ENCODE measurements at regions not wholly inside any gene's neighbourhood (a gene's known extent, or its start where the extent isn't known, plus 50 kb on each side); places are given as distances from the start of the nearest gene placed in this dataset.
"Not testable (repeated sequence)": the region's sequence is repeated elsewhere in the genome, so short reads cannot be mapped to it uniquely, and the experiment has no call there.

DNA sequence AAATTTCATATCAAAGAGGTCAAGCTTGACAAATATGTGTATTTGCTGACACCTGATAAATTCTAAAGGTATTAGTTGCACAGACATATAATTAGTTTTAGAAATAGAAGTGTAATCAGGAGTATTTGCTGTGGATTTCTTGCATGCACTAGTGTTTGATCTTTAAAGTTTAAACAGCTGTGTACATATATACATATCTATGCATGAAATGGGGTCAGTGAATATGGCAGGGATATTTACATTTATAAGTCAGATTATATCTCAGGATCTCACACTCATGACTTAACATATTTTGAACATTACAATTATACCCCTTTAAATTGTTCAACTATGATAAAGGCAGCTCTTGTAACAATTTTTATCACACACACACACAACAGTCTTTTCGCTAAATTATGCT is 547.4 kb upstream of the ACTRT1 start:
- DNase-seq = no peak

DNA sequence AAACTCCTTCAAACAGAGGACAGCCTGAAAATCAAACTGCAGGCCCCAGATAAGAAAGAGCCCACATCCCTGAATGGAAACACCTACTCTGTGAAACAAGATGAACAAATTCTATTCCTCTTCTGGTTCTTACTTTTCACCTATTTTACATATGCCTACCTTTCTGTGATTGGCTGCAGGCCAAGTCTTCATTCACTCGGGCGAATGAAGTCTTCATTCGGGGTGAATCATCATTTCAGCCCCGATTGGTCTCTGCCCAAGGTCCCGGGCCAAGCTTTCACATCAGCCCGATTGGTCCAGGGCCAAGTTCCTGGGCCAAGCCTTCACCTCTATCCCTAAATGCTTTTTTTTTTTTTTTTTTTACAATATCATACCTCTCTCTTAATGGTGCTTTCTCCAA is 529.8 kb upstream of the ACTRT1 start:
- no peak for DNase-seq

DNA sequence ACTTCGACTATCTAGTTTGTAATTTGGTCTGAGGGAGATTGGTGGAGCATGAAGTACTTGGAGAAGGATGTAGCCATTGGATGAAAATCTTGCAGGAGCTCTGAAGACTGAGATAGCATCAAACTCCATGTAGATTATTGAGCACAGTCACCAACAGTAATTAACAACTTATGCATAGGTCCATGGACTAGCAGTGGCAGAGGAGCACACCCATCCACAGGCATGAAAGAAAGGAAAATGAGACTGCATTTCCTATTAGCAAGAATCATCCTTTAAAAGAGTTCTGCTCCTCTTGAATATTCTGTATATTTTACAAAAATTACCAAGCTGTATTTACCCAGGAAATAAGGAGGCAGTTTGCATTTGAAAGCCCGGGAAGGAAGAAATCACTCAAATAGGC is 529.4 kb upstream of the ACTRT1 start:
- DNase-seq = no peak

DNA sequence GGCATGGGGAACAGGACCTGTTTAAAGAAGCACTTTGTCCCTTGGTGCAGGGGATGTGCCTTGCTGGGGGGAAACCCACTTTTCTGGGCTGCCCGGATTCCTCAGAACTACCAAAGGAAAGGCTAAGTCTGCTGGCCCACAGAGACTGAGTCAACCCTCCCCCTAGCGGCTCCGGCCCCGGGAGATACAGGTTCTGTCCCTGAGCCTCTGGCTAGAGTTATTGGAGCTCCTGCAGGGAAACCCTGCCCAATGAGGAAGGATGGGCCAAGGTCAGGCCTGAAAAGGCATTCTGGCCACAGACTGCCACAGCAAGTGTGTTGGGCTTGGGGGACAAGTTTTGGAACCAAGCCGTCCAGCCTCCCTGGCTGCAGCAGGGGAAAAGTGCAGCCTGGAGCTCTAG is 490.9 kb upstream of the ACTRT1 start:
- no peak for DNase-seq

DNA sequence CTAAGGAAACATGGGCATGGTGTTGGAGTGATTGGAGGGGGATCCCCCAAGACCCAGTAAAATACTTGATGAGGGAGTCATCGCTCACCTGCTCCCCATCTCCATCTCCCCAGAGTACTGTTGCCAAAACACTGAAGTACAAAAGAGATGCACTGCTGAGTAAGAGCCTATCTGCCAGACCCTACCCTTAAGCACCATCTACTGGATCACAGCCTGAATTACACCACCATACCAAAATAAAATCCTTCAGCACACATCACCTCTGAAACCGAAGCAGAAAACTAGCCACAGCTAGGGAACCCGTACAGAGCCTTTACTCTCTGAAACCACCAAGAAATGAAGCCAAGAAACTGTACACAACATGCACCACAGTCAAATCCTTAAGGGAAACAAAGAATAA is 466.3 kb upstream of the ACTRT1 start:
- DNase-seq = no peak

- no peak for DNase-seq
Observed at GRCh38 chrX:128517691-128518090, 465.5 kb upstream of the ACTRT1 start.

GRCh38 chrX:128504496-128504895 is 452.3 kb upstream of the ACTRT1 start:
- no peak for DNase-seq

GRCh38 chrX:128464116-128464515 is 411.9 kb upstream of the ACTRT1 start:
- no peak for DNase-seq

GRCh38 chrX:128460835-128461234 is 408.6 kb upstream of the ACTRT1 start:
- DNase-seq = no peak

GRCh38 chrX:128458888-128459287 is 406.7 kb upstream of the ACTRT1 start:
- DNase-seq = no peak

DNA sequence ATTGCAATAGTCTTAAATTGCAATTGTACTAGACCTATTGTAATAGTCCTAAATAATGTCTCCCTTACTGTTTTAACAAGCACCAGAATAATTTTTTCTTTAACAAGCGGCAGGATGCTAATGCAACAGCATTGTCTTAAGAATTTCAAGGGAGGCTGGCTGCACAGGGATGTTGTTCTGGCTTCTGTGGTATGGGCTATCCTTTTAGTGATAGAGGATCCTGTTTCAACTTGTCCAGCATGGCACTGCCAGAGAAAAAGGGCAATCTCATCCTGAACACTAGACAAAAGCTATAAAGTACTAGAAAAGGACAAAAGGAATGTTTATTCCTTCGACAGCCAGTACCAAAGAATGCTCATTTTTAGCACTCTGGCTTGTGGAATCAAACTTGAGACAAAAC is 405.5 kb upstream of the ACTRT1 start:
- DNase-seq = no peak

- DNase-seq = no peak
Observed at GRCh38 chrX:128439159-128439558, 387.0 kb upstream of the ACTRT1 start.

GRCh38 chrX:128438082-128438481 is 385.9 kb upstream of the ACTRT1 start:
- no peak for DNase-seq

GRCh38 chrX:128436397-128437103 is 384.3 kb upstream of the ACTRT1 start:
- no peak for DNase-seq

DNA sequence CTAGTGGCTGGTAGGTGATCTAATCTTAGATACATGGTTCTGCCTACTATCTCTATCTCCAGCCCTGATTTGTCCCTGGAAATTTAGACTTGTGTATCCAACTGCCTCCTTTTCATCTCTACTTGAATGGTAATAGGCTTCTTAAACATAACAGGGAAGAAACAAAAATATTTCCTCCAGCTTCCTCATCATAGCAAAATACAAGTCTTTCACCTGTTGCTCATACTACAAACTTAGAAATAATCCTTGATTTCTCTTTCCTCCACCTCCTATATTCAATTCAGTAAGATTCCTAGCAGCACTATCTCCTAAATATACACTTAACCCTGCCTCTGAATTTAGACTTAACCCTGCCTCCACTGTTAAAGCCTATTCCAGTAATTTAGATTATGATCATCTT is 373.3 kb upstream of the ACTRT1 start:
- no peak for DNase-seq

DNA sequence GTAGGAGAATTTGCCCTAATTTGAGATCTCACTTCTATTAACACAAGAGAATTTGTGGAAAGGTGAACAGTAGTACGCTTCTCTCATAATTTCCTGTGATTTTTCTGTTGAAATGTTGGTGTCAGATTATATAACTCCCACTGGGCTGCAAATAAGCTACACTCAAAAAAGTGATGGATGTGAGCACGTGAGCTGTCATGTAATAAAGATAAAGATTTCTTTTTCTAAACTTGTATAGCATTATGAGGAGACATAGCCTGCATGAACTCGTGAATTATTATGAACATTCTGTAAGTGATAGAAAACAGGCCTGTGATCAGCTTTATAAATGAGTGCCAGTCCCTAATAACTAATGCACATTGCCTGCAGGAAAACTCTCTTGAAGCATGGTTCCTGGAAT is 356.6 kb upstream of the ACTRT1 start:
- no peak for DNase-seq

DNA sequence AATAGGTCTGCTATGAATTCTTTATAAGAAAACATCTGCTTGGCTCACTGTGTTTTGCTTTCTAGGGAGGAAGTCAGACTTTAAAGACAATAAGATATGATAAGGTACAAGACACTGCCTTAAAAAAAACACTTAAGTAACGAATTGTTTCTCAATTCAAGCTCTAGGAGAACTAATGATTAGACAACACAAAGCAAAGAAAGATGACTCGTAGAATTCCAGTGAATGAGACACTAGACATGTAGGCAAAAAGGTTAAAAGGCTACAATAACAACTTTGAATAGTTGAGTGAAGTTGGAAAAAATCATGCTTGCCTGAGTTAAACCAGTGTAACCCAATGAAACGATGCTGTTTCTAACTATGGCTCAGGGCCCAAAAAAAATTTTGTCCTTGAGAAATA is 344.4 kb upstream of the ACTRT1 start:
- DNase-seq = no peak

- DNase-seq = not testable (repeated sequence)
Observed at GRCh38 chrX:128383846-128384245, 331.6 kb upstream of the ACTRT1 start.

GRCh38 chrX:128365492-128365891 is 313.3 kb upstream of the ACTRT1 start:
- no peak for DNase-seq

GRCh38 chrX:128335671-128336070 is 283.5 kb upstream of the ACTRT1 start:
- no peak for DNase-seq

DNA sequence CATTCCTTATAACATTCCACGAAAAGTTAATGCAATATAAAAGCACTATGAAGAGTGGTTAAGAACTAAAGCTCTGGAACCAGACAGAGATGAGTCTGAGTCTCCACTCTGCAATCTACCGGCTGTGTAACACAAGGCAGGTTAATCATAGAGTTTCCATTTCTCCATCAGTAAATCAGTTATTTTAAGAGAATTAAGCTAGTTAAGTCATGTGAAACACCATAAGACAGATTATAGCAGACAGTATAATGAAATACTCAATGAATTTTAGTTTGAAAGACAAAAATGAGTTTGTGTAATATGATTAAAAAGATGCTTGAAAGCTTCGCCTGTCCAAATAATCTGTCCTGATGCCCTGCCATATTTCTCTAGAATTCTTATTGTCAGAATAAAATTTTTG is 282.6 kb upstream of the ACTRT1 start:
- no peak for DNase-seq

DNA sequence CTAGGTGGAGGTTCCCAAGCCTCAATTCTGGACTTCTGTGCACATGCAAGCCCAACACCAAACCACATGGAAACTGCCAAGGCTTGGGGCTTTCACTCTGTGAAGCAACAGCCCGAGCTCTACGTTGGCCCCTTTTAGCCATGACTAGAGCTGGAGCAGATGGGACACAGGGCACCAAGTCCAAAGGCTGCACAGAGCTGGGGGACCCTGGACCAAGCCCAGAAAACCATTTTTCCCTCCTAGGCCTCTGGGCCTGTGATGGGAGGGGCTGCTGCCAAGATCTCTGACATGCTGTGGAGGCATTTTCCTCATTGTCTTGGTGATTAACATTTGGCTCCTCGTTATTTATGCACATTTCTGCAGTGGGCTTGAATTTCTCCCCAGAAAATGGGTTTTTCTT is 258.7 kb upstream of the ACTRT1 start:
- no peak for DNase-seq

- no peak for DNase-seq
Observed at GRCh38 chrX:128309311-128309710, 257.1 kb upstream of the ACTRT1 start.

GRCh38 chrX:128294198-128294597 is 242.0 kb upstream of the ACTRT1 start:
- DNase-seq = no peak

- DNase-seq = no peak
Observed at GRCh38 chrX:128287693-128288092, 235.5 kb upstream of the ACTRT1 start.

DNA sequence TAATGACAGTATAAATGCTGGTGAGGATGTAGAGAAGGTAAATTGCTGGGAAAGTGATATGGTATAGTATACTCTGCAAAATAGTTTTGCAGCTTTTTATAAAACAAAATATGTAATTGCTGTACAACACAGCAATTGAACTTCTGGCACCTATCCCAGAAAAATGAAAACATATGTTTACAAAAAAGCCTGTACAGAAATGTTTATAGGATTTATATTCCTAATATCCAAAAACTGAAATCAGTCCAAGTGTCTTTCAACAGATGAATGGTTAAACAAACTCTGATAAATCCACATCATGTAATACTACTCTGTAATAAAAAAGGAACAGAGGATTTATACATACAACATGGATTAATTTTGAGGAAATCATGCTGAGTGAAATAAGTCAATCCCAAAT is 198.4 kb upstream of the ACTRT1 start:
- no peak for DNase-seq

All from stimulated activated CD4-positive, alpha-beta T cell treated with anti-CD3 and anti-CD28 coated beads, Interleukin-4, amount 100 ng/mL, for 24 hours (primary cell).